GM18873 (cell line): ENCODE measurements at regions not wholly inside any gene's neighbourhood (a gene's known extent, or its start where the extent isn't known, plus 50 kb on each side); places are given as distances from the start of the nearest gene placed in this dataset.

ENCODE experiments used
- ATAC-seq: cut with Tn5 transposase; IDR thresholded peaks from one replicate; pipeline ENCODE4 v1.9.1; 2021; ENCODE audit warnings: mild to moderate bottlenecking, moderate library complexity, moderate number of reproducible peaks; ENCODE audit not compliant: unreplicated experiment, low FRiP score

GRCh38 chr5:167652690-167653089 lies 638.8 kb upstream of the WWC1 start:
- no peak for ATAC-seq

DNA sequence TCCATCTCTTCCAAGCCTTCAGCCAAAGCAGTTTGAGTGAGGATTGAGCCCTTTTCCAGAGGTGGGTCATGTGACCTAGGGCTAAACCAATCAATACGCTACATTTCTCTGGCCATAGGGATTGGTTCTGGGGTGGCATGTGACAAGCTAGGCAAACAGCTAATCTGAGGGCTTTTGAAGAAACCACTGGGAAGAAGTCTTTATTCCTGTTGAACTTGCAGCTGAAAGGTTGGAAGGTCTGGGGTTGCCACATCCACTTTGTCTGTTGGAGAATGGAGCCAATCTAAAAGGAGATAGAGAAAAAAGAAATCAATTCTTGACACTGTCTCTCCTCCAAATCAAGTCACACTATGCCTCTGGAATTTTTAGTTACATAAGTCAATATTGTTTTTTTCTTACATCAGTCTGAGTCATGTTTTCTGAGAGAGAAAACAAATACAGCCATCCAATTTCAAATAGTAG lies 637.8 kb upstream of the WWC1 start:
- ATAC-seq: no peak

DNA sequence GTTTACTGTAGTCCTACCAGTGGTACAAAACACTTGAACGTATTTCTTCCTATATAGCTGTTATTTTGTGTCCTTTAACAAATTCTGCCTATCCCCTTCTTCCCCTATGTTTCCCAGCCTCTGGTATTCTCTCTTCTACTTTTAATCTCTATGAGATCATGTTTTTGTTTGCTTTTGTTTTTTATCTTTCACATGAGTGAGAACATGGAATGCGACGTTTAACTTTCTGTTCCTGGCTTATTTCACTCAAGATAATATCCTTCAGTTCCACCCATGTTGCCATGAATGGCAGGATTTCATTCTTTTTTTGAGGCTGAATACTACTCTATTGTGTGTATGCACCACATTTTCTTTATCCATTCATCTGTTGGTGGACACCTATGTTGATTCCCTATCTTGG lies 634.4 kb upstream of the WWC1 start:
- no peak for ATAC-seq

DNA sequence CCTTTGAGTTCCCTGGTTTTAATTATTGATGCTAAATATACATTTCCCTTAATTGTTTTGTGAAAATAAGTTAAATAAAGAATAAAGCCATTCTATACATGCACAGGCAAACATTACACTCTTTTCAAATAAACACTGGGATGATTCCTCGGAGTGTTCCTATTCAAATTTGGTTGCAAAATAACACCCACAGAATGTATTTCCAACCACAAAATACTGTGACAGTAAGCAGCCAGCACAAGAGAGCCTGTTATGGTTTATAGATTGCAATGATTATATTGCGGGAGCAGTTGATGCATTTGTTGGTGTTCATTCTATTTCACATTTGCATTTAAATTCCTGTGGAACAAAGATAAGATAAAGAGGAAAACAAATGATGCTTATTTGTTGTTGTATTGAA lies 632.6 kb upstream of the WWC1 start:
- ATAC-seq: no peak

- ATAC-seq: no peak
Observed at GRCh38 chr5:167661605-167662004, 629.8 kb upstream of the WWC1 start.

- ATAC-seq: no peak
Observed at GRCh38 chr5:167664222-167664804, 627.1 kb upstream of the WWC1 start.

DNA sequence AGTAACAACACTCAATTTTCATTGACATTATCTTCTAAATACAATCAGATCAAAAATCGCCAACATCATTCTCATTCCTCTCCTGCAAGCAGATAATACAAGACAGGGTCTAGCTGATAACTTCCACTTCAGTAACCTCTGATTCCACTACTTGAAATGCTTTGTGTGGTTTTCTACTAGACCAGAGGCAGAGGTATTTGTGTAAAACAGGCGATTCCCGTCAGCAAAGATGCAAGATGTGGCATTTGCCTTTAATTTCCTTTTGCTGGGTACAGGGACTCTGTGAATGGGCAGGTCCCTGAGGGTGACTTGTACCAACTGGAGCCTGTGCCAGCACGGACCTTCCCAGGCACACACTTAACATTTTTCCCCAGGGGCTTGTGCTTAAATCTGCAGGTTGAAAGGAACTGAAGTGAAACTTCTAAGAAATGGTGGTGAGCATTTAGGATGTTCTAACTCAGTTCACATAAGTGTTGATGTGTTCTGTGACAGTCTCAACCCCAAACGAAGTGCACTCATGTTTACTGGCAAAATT lies 625.5 kb upstream of the WWC1 start:
- ATAC-seq: no peak

- no peak for ATAC-seq
Observed at GRCh38 chr5:167671176-167671575, 620.3 kb upstream of the WWC1 start.

- no peak for ATAC-seq
Observed at GRCh38 chr5:167673942-167674341, 617.5 kb upstream of the WWC1 start.

GRCh38 chr5:167678481-167678880 lies 613.0 kb upstream of the WWC1 start:
- ATAC-seq: no peak

DNA sequence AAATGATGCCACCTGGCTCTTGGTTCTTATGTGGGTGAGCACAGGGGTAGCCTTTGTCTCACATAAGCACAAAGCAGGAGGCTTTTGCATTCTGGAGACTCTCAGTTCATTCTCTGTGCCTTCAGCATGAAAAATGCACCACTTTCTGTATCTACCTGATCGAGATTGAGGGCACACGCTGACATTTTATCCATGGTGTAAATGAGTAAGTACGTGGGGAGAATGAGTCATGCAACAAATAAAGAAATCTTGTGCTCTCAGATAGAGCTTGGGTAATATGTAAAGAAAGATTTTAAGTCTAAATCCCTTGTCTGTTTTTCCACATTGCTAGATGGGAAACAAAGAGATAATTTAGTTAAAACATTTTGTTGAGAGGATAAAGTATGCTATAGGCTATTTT lies 607.2 kb upstream of the WWC1 start:
- ATAC-seq: no peak

GRCh38 chr5:167688341-167689130 lies 602.9 kb upstream of the WWC1 start:
- no peak for ATAC-seq

DNA sequence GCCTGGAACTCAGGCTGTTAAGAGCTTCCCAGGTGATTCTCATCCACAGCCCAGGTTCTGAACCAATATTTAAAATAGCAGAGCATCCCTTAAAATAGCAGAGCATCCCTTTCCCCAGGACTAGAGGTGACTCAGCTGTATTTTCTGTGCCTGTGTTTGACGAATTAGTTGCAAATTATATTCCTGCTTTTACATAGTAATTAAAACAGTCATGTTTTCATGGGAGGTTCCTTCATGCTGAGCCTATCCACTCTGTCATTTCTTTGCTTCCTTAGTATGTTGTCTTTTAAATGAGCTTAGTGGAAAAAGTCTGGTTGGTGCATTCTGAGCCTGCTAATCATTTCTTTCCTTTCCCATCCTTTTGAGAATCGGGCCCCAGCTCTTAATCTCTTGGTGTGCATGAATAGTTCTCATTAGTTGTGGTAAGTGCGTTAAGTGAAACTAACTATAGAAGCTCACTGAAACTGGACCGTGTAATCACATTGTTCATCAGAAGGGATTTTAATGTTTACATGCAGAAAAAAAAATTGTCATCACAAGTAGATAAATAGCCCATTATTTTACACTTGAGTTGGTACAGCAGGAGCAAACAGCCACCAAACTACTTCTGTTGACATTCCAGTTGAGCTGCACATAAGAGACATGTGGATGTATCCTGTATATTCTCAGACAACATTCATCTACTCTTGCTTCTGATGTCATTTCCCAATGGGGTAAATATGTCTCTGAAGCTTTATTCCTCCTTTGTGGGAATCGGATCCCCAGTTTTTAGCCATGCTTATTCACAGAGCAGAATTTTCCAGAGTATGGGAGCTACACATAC lies 596.9 kb upstream of the WWC1 start:
- no peak for ATAC-seq

- ATAC-seq: no peak
Observed at GRCh38 chr5:167696558-167697314, 594.7 kb upstream of the WWC1 start.

- ATAC-seq: no peak
Observed at GRCh38 chr5:167699432-167699831, 592.0 kb upstream of the WWC1 start.

- ATAC-seq: no peak
Observed at GRCh38 chr5:167701051-167701450, 590.4 kb upstream of the WWC1 start.

DNA sequence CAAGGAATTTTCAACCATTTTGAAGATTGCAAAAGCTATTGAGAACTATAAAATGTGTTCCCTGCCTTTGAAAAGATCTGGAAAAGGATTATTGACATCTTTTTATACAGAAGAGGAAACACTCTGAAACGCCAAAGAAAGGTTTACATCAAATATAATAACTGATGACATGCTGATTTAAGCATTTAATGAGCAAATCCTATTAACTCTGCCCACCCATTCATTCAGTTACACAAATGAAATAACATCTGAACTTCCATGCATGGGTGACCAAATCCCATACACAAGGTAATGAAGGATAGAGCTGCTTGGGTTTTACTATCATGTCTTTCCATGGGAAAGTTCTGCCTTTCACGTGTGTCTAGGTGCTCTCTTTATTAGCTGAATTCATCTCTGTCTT lies 589.4 kb upstream of the WWC1 start:
- ATAC-seq: no peak

GRCh38 chr5:167708449-167708848 lies 583.0 kb upstream of the WWC1 start:
- no peak for ATAC-seq

DNA sequence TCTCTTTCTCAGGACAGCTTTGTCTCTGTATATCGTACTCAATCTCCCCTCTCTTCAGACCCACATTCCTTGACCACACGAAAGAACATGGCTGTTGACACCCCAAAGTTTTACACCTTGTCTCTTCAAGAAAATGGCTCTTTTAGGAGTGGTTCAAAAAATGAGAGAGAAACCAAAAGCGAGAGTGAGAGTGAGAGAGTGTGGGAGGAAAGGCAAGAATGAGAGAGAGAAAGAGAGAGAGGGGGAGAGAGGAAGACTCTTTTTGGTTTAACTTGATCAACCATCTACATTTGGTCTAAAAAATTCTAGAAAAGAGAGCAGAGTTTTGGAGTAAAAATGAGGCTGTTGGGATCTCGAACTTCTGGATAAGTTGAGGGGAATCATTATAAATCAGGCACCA lies 581.8 kb upstream of the WWC1 start:
- no peak for ATAC-seq

- no peak for ATAC-seq
Observed at GRCh38 chr5:167710444-167711073, 580.9 kb upstream of the WWC1 start.
